ENCODE measurements at regions not wholly inside any gene's neighbourhood (a gene's known extent, or its start where the extent isn't known, plus 50 kb on each side); places are given as distances from the start of the nearest gene placed in this dataset.

- TF ChIP-seq, protein P1, sequence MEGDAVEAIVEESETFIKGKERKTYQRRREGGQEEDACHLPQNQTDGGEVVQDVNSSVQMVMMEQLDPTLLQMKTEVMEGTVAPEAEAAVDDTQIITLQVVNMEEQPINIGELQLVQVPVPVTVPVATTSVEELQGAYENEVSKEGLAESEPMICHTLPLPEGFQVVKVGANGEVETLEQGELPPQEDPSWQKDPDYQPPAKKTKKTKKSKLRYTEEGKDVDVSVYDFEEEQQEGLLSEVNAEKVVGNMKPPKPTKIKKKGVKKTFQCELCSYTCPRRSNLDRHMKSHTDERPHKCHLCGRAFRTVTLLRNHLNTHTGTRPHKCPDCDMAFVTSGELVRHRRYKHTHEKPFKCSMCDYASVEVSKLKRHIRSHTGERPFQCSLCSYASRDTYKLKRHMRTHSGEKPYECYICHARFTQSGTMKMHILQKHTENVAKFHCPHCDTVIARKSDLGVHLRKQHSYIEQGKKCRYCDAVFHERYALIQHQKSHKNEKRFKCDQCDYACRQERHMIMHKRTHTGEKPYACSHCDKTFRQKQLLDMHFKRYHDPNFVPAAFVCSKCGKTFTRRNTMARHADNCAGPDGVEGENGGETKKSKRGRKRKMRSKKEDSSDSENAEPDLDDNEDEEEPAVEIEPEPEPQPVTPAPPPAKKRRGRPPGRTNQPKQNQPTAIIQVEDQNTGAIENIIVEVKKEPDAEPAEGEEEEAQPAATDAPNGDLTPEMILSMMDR (conservative IDR thresholded peaks at IDR 0.05; ENCODE audit: low read depth in 2 of 2), result no peak
- TF ChIP-seq, protein P2, sequence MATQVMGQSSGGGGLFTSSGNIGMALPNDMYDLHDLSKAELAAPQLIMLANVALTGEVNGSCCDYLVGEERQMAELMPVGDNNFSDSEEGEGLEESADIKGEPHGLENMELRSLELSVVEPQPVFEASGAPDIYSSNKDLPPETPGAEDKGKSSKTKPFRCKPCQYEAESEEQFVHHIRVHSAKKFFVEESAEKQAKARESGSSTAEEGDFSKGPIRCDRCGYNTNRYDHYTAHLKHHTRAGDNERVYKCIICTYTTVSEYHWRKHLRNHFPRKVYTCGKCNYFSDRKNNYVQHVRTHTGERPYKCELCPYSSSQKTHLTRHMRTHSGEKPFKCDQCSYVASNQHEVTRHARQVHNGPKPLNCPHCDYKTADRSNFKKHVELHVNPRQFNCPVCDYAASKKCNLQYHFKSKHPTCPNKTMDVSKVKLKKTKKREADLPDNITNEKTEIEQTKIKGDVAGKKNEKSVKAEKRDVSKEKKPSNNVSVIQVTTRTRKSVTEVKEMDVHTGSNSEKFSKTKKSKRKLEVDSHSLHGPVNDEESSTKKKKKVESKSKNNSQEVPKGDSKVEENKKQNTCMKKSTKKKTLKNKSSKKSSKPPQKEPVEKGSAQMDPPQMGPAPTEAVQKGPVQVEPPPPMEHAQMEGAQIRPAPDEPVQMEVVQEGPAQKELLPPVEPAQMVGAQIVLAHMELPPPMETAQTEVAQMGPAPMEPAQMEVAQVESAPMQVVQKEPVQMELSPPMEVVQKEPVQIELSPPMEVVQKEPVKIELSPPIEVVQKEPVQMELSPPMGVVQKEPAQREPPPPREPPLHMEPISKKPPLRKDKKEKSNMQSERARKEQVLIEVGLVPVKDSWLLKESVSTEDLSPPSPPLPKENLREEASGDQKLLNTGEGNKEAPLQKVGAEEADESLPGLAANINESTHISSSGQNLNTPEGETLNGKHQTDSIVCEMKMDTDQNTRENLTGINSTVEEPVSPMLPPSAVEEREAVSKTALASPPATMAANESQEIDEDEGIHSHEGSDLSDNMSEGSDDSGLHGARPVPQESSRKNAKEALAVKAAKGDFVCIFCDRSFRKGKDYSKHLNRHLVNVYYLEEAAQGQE (IDR thresholded peaks at IDR 0.05; ENCODE audit: unreplicated experiment), result no peak
These were observed 424.4 kb downstream of the TCERG1L start for GRCh38 chr10:130887170-130887569.

All from GM23338 (cell line).